Suprapubic skin (tissue), 4 donors: ENCODE measurements at regions not wholly inside any gene's neighbourhood (a gene's known extent, or its start where the extent isn't known, plus 50 kb on each side); places are given as distances from the start of the nearest gene placed in this dataset.

Experiments
- CTCF ChIP-seq, 2 donors: fragments of 200-600 bp in 1 of 2; fragments of 450-650 bp in 1 of 2; sonication (generic) in 1 of 2; IDR thresholded peaks; one replicate each; pipeline ENCODE4 v1.5.1; 2016 to 2019; ENCODE audit warnings: antibody characterized with exemption in 2 of 2, mild to moderate bottlenecking in 1 of 2, moderate library complexity in 1 of 2
- POLR2A ChIP-seq, 2 donors: fragments of 450-650 bp; IDR thresholded peaks; one replicate each; pipeline ENCODE4 v1.6.1; 2017; ENCODE audit warnings: antibody characterized with exemption in 2 of 2, mild to moderate bottlenecking in 2 of 2, moderate library complexity in 2 of 2
- POLR2AphosphoS5 ChIP-seq, 3 donors: sonication (generic); formaldehyde crosslinking; IDR thresholded peaks; one replicate each; pipeline ENCODE4 v1.6.1; 2017; ENCODE audit warnings: antibody characterized with exemption in 3 of 3

- no peak for TF ChIP-seq CTCF (IDR thresholded peaks at IDR 0.05)
- no peak for TF ChIP-seq POLR2AphosphoS5 (IDR thresholded peaks at IDR 0.05)
- no peak for TF ChIP-seq POLR2A (IDR thresholded peaks at IDR 0.05)
Measured at GRCh38 chr10:113293167-113293566, 259.7 kb upstream of the HABP2 start.
